Osteocyte (in vitro differentiated cells): ENCODE measurements at regions not wholly inside any gene's neighbourhood (a gene's known extent, or its start where the extent isn't known, plus 50 kb on each side); places are given as distances from the start of the nearest gene placed in this dataset.

Experiments
- DNase-seq: peaks from one replicate; pipeline ENCODE4 v3.0.0; 2021; ENCODE audit warnings: mixed read lengths; ENCODE audit not compliant: unreplicated experiment; ENCODE audit errors: extremely low spot score
- H3K27ac Mint-ChIP-seq: one replicate; pipeline ENCODE4 v1.8.0; 2021; ENCODE audit warnings: mild to moderate bottlenecking, mixed read lengths; ENCODE audit not compliant: unreplicated experiment
- H3K27me3 Mint-ChIP-seq: one replicate; pipeline ENCODE4 v1.8.0; 2021; ENCODE audit warnings: mixed read lengths; ENCODE audit not compliant: unreplicated experiment
- H3K36me3 Mint-ChIP-seq: one replicate; pipeline ENCODE4 v1.8.0; 2021; ENCODE audit warnings: mixed read lengths; ENCODE audit not compliant: unreplicated experiment
- H3K4me1 Mint-ChIP-seq: one replicate; pipeline ENCODE4 v1.8.0; 2021; ENCODE audit warnings: mixed read lengths; ENCODE audit not compliant: unreplicated experiment
- H3K4me3 Mint-ChIP-seq: one replicate; pipeline ENCODE4 v1.8.0; 2021; ENCODE audit warnings: mild to moderate bottlenecking, moderate library complexity, mixed read lengths; ENCODE audit not compliant: unreplicated experiment
- H3K9me3 Mint-ChIP-seq: one replicate; pipeline ENCODE4 v1.8.0; 2021; ENCODE audit warnings: mixed read lengths; ENCODE audit not compliant: unreplicated experiment
- CTCF ChIP-seq: fragments of 200-600 bp; sonication (generic); IDR thresholded peaks from 2 replicates; pipeline ENCODE4 v1.5.0; 2021; ENCODE audit warnings: antibody characterized with exemption, mild to moderate bottlenecking, moderate library complexity

DNA sequence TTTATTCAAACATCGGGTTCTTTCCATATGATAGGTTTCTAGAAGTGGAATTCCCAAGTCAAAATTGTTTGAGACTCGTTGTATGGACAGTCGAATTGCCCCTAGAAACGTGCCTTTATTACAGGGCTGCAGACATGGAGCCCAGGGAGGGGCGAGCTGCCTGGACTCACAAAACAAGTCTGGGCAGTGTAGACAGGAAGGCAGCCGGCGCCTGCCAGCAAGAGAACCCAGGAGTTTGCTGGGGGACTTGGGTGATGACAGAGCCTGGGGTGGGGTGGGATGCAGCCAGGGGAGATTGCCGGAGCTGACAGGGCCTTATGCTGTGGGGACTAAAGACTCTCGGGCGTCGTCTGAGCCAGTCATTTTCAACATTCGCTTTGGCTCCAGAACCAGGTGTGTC is 107.4 kb upstream of the MSX1 start:
- no peaks in the 10 kb centered on the region for H3K36me3 Mint-ChIP-seq
- no peak for TF ChIP-seq CTCF
- no peaks in the 10 kb centered on the region for H3K4me1 Mint-ChIP-seq
- H3K4me3 Mint-ChIP-seq, result no peak overlapping the region
- no peak overlapping the region for H3K27ac Mint-ChIP-seq
- no peaks in the 10 kb centered on the region for H3K9me3 Mint-ChIP-seq
- peaks cover 50% of the 10 kb centered on the region for H3K27me3 Mint-ChIP-seq
- DNase-seq, result no peak

- H3K27me3 Mint-ChIP-seq, result peaks cover 41% of the 10 kb centered on the region
- no peak overlapping the region for H3K4me3 Mint-ChIP-seq
- H3K36me3 Mint-ChIP-seq, result no peaks in the 10 kb centered on the region
- no peak for TF ChIP-seq CTCF
- no peak for DNase-seq
- no peak overlapping the region for H3K27ac Mint-ChIP-seq
- no peaks in the 10 kb centered on the region for H3K4me1 Mint-ChIP-seq
- peaks cover 8% of the 10 kb centered on the region for H3K9me3 Mint-ChIP-seq
Observed at GRCh38 chr4:4750187-4750586, 109.3 kb upstream of the MSX1 start.

GRCh38 chr4:4749137-4749536 is 110.3 kb upstream of the MSX1 start:
- Mint-ChIP-seq H3K27me3 (peaks cover 35% of the 10 kb centered on the region), H3K27ac (no peak overlapping the region), H3K36me3 (no peaks in the 10 kb centered on the region), H3K4me1 (no peaks in the 10 kb centered on the region), H3K9me3 (peaks cover 15% of the 10 kb centered on the region), H3K4me3 (no peak overlapping the region)
- DNase-seq, result no peak
- TF ChIP-seq CTCF, result no peak

DNA sequence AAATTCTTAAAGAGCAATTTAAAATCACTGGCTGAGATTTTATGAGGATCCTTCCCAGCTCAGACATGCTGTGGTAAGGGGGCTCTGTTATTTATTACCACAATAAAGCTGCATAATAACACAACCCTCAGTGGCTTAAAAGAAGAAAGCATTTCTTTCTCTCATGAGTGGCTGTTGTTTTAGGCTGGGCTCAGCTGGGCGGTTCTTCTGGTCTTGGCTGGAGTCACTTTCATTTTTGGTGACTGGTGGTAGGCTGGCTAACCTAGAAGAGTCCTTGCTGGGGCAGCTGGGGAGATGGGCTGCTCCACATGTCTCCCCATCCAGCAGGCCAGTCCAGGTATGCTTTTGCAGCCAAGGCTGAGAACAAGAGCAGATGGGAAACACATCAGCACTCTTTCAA is 113.0 kb upstream of the MSX1 start:
- no peaks in the 10 kb centered on the region for H3K4me1 Mint-ChIP-seq
- no peak for DNase-seq
- no peak for TF ChIP-seq CTCF
- no peaks in the 10 kb centered on the region for H3K36me3 Mint-ChIP-seq
- H3K27me3 Mint-ChIP-seq, result peaks cover 25% of the 10 kb centered on the region
- no peak overlapping the region for H3K27ac Mint-ChIP-seq
- H3K9me3 Mint-ChIP-seq, result peaks cover 15% of the 10 kb centered on the region
- H3K4me3 Mint-ChIP-seq, result no peak overlapping the region

DNA sequence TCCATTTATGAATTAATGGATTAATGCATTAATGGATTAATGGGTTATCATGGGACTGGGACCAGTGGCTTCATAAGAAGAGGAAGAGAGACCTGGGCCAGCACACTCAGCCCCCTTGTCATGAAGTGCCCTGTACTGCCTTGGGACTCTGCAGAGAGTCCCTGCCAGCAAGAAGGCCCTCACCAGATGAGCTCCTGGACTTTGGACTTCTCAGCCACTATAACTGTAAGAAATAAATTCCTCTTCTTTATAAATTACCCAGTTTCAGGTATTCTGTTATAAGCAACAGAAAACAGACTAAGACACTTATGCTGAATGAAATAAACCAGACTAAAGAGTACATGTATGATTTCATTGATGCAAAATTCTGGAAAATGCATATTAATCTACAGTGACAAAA is 119.4 kb upstream of the MSX1 start:
- TF ChIP-seq CTCF, result no peak
- Mint-ChIP-seq H3K9me3 (peaks cover 8% of the 10 kb centered on the region), H3K27me3 (peaks cover 40% of the 10 kb centered on the region), H3K4me1 (peaks cover 4% of the 10 kb centered on the region), H3K36me3 (no peaks in the 10 kb centered on the region), H3K4me3 (no peak overlapping the region), H3K27ac (no peak overlapping the region)
- DNase-seq, result no peak
